Naive thymus-derived CD8-positive, alpha-beta T cell (primary cell): ENCODE measurements at regions not wholly inside any gene's neighbourhood (a gene's known extent, or its start where the extent isn't known, plus 50 kb on each side); places are given as distances from the start of the nearest gene placed in this dataset.

Source experiments
- ATAC-seq, 2 donors: fragments of 150-1000 bp; cut with Tn5 transposase in 1 of 2; sonication (Bioruptor Pico), chemical (Tn5 transposase) in 1 of 2; 1 replicate in 1 of 2; 2 replicates in 1 of 2; pipeline ENCODE4 v1.10.0; 2021; ENCODE audit warnings: mild to moderate bottlenecking in 2 of 2, moderate library complexity in 2 of 2
- POLR2A ChIA-PET: fragments of 350-600 bp; sonication (Branson Sonifier 250); formaldehyde crosslinking; loops from one replicate; lab custom pipeline; 2021; ENCODE audit warnings: antibody characterized with exemption; lab: Charles Lee
- DNase-seq, 10 donors: peaks; one replicate each; pipeline versions ENCODE4 v3.0.0 to v3.0.0-alpha.2; 2020 to 2022
- H3K27ac Mint-ChIP-seq, 10 donors: one replicate each; pipeline ENCODE4 v1.8.0; 2020 to 2022; ENCODE audit warnings: mild to moderate bottlenecking in 10 of 10, mixed read lengths in 10 of 10, moderate library complexity in 4 of 10, inconsistent platforms in 1 of 10
- H3K27me3 Mint-ChIP-seq, 5 donors: one replicate each; pipeline ENCODE4 v1.8.0; 2021 to 2022; ENCODE audit warnings: mixed read lengths in 5 of 5
- H3K36me3 Mint-ChIP-seq, 3 donors: one replicate each; pipeline ENCODE4 v1.8.0; 2020 to 2022; ENCODE audit warnings: mixed read lengths in 3 of 3, mild to moderate bottlenecking in 2 of 3, inconsistent platforms in 1 of 3
- H3K4me1 Mint-ChIP-seq, 4 donors: one replicate each; pipeline ENCODE4 v1.8.0; 2021 to 2022; ENCODE audit warnings: mixed read lengths in 4 of 4
- H3K4me3 Mint-ChIP-seq, 10 donors: one replicate each; pipeline ENCODE4 v1.8.0; 2020 to 2022; ENCODE audit warnings: mild to moderate bottlenecking in 10 of 10, mixed read lengths in 10 of 10, moderate library complexity in 6 of 10, inconsistent platforms in 1 of 10
- H3K9me3 Mint-ChIP-seq, 9 donors: one replicate each; pipeline ENCODE4 v1.8.0; 2020 to 2022; ENCODE audit warnings: mixed read lengths in 9 of 9, mild to moderate bottlenecking in 3 of 9, inconsistent platforms in 1 of 9, moderate library complexity in 1 of 9

DNA sequence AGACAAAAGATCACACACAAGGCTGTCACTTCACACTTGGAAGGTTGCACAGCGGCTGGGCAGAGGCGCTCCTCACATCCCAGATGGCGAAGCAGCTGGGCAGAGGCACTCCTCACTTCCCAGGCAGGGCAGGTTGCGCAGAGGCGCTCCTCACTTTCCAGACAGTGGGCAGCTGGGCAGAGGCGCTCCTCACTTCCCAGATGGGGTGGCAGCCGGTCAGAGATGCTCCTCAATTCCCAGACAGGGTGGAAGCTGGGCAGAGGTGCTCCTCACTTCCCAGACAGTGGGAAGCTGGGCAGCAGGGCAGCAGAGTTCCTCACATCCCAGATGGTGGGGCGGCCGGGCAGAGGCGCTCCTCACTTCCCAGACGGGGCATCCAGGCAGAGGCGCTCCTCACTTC, 199.2 kb downstream of the RTL9 start:
- Mint-ChIP-seq H3K27me3 (peaks cover 0 to 5% (median 0%) of the 10 kb centered on the region in 5 donors), H3K4me1 (no peaks in the 10 kb centered on the region), H3K36me3 (no peaks in the 10 kb centered on the region), H3K4me3 (no peak overlapping the region), H3K9me3 (peaks cover 0 to 16% (median 6%) of the 10 kb centered on the region in 9 donors), H3K27ac (no peak overlapping the region)
- no peak for DNase-seq
- ATAC-seq = no peak
- POLR2A ChIA-PET = no interaction called here

DNA sequence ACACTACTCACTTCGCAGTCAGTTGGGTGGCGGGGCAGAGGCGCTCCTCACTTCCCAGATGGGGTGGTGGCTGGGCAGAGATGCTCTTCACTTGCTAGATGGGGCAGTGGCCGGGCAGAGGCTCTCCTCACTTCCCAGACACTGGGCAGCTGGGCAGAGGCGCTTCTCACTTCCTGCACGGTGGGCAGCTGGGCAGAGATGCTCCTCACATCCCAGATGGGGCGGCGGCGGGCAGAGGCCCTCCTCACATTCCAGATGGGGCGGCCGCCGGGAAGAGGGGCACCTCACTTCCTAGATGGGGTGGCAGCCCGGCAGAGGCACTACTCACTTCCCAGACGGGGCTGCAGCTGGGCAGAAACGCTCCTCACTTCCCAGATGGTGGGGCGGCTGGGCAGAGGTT, 199.8 kb downstream of the RTL9 start:
- Mint-ChIP-seq H3K27me3 (peaks cover 0 to 5% (median 0%) of the 10 kb centered on the region in 5 donors), H3K4me1 (no peaks in the 10 kb centered on the region), H3K36me3 (no peaks in the 10 kb centered on the region), H3K4me3 (no peak overlapping the region), H3K27ac (no peak overlapping the region), H3K9me3 (peaks cover 0 to 16% (median 6%) of the 10 kb centered on the region in 9 donors)
- no peak for DNase-seq
- ATAC-seq = no peak
- POLR2A ChIA-PET = no interaction called here

DNA sequence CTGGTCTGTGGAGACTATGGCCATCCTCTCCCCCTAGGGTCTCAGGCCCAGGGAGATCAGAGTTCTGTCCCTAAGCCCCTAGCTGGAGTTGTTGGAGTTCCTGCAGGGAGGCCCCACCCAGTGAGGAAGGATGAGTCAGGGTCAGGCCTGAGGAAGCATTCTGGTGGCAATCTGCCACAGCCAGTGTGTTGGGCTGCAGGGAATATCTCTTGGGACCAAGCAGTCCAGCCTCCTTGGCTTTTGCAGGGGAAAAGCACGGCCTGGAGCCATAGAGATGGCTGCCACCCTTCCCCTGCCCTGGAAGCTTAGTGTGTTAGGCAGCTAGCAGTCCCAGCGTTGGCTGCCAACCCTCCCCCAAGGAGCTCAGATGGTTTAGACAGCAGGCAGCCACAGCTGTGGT, 202.4 kb downstream of the RTL9 start:
- no peak overlapping the region for H3K27ac Mint-ChIP-seq
- no peak for ATAC-seq
- peaks cover 0 to 5% (median 0%) of the 10 kb centered on the region in 5 donors for H3K27me3 Mint-ChIP-seq
- H3K4me3 Mint-ChIP-seq = no peak overlapping the region
- no peak for DNase-seq
- H3K9me3 Mint-ChIP-seq = peaks cover 0 to 20% (median 6%) of the 10 kb centered on the region in 9 donors
- H3K4me1 Mint-ChIP-seq = no peaks in the 10 kb centered on the region
- peaks cover 0 to 3% (median 0%) of the 10 kb centered on the region in 3 donors for H3K36me3 Mint-ChIP-seq
- POLR2A ChIA-PET = no interaction called here

DNA sequence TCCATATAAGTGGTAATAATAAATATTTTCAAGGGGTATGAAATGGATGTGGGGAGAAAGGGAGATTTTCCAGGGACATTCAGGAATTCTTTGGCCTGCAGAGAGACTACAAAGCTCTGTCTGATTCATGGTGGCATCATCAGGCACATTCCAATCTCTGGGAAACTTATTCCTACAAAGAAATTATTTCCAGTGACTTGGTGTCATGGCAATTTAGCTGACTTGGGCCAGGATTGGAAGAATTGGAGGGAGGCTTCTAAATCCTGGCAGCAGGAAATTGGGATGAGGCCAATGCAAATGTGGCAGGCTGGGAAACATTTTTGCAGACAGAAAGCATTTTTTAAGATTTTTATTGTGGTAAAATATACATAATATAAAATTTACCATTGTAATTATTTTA, 204.6 kb downstream of the RTL9 start:
- POLR2A ChIA-PET = no interaction called here
- peaks cover 0 to 3% (median 0%) of the 10 kb centered on the region in 3 donors for H3K36me3 Mint-ChIP-seq
- peaks cover 0 to 16% (median 1%) of the 10 kb centered on the region in 9 donors for H3K9me3 Mint-ChIP-seq
- H3K4me1 Mint-ChIP-seq = no peaks in the 10 kb centered on the region
- no peak for DNase-seq
- no peak overlapping the region for H3K4me3 Mint-ChIP-seq
- no peak overlapping the region for H3K27ac Mint-ChIP-seq
- peaks cover 0 to 5% (median 0%) of the 10 kb centered on the region in 5 donors for H3K27me3 Mint-ChIP-seq
- ATAC-seq = no peak

DNA sequence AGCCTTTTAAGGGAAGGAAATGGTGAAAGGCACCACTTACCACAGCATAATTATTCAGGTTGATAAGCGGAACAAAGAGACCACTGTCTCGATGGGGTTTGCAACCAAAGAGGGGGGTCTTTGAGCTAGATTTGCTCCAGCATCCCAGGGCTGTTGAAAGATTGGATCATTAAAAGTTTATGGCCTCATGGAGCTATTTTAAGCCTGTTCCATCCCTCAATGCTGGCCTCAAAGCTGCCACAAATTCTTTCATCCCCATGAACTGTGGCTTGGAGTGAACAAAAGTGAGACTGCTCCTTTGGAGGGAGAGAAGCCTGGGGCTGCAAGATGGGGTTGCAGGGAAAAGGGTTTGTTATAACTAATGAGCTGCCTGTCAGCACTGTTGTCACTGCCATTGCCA, 209.8 kb downstream of the RTL9 start:
- ATAC-seq = no peak
- DNase-seq = no peak
- Mint-ChIP-seq H3K36me3 (peaks cover 0 to 3% (median 0%) of the 10 kb centered on the region in 3 donors), H3K9me3 (peaks cover 0 to 5% (median 0%) of the 10 kb centered on the region in 9 donors), H3K27me3 (no peaks in the 10 kb centered on the region), H3K27ac (no peak overlapping the region), H3K4me3 (no peak overlapping the region), H3K4me1 (no peaks in the 10 kb centered on the region)
- POLR2A ChIA-PET = no interaction called here

DNA sequence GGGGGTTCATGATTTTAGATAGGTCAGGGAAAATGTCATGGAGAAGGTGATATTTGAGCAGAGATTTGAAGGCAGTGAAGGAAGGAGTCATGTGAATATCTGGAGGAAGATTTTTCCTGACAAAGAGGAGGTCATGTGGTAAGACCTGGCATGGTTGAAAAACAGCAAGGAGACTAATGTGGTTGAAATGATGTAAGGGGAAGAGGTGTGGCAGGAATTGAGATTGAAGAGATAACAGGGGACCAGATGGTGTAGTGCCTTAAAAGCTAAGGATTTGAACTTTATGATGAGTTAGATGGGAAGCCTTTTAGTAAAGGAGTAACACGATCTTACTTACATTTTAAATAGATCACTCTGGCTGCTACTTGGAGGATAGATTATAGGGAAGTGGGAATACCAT, 210.9 kb downstream of the RTL9 start:
- Mint-ChIP-seq H3K36me3 (peaks cover 0 to 3% (median 0%) of the 10 kb centered on the region in 3 donors), H3K27ac (no peak overlapping the region), H3K4me3 (no peak overlapping the region), H3K27me3 (no peaks in the 10 kb centered on the region), H3K9me3 (peaks cover 0 to 5% (median 0%) of the 10 kb centered on the region in 9 donors), H3K4me1 (no peaks in the 10 kb centered on the region)
- POLR2A ChIA-PET = no interaction called here
- no peak for DNase-seq
- ATAC-seq = no peak

DNA sequence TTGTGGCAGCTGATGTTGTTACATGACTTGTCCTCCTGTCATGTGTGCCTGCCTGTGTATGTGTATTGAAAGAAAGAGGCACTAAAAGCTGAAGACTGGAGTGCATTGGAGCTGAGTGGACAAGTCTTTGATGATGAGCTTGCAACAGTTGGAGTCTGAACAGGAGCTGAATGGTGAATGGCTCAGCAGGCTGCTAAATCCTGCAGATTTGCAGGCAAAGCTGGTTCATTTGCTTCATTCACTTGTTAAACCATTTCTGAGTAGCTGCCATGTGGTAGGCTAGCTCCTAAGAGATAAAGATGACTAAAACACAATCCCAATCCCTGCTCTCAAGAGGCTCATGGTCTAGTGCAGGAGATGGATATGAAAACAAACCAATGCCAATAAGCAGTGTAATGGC, 217.3 kb downstream of the CHRDL1 start:
- Mint-ChIP-seq H3K27me3 (peaks cover 0 to 8% (median 0%) of the 10 kb centered on the region in 5 donors), H3K27ac (no peak overlapping the region), H3K4me1 (no peaks in the 10 kb centered on the region), H3K36me3 (peaks cover 0 to 4% (median 0%) of the 10 kb centered on the region in 3 donors), H3K4me3 (no peak overlapping the region), H3K9me3 (peaks cover 0 to 8% (median 2%) of the 10 kb centered on the region in 9 donors)
- POLR2A ChIA-PET = no interaction called here
- DNase-seq = no peak
- no peak for ATAC-seq

DNA sequence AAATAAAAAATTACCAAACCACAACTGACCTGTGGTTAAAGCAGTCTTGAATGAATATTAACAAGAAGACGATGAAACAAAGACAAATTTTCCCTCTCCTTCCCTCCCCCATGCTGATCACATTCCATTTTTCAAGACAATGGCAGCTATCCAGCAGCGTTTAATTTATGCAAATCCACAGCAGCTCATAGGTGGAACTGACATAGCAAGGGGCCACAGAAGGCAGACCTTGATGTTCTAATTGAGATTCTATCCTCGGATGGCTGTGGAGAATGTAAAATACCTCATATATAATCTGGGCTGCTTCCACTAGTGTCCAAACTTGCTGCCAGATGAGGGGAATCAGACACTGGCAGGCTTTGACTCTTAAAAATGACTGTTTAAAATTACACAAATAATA, 211.5 kb downstream of the CHRDL1 start:
- Mint-ChIP-seq H3K27me3 (peaks cover 0 to 10% (median 0%) of the 10 kb centered on the region in 5 donors), H3K9me3 (peaks cover 0 to 10% (median 2%) of the 10 kb centered on the region in 9 donors), H3K4me1 (no peaks in the 10 kb centered on the region), H3K36me3 (peaks cover 0 to 4% (median 0%) of the 10 kb centered on the region in 3 donors), H3K27ac (no peak overlapping the region), H3K4me3 (no peak overlapping the region)
- POLR2A ChIA-PET = no interaction called here
- ATAC-seq (no peak), DNase-seq (no peak)

DNA sequence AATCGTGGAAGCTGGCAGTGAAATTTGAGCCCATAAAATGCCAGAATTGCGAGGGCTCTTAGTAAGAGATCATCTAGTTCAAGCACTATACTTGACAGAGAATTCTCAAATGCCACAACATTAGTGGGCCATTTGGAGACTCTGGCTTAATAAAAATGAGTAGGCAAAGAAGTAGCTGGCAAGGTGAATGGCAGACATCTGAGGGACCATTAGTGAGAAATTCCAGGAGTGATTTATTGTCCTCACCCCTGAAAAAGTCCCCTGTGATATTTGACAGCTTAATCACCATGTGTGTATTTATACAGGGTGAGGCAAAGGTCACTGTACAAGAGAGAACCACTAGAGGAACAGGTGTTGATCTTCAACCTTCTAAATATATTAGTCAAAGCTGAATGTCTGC, 207.5 kb downstream of the CHRDL1 start:
- Mint-ChIP-seq H3K27ac (no peak overlapping the region), H3K36me3 (no peaks in the 10 kb centered on the region), H3K27me3 (peaks cover 0 to 3% (median 0%) of the 10 kb centered on the region in 5 donors), H3K4me1 (no peaks in the 10 kb centered on the region), H3K4me3 (no peak overlapping the region), H3K9me3 (peaks cover 0 to 3% (median 0%) of the 10 kb centered on the region in 9 donors)
- POLR2A ChIA-PET = no interaction called here
- ATAC-seq (no peak), DNase-seq (no peak)

DNA sequence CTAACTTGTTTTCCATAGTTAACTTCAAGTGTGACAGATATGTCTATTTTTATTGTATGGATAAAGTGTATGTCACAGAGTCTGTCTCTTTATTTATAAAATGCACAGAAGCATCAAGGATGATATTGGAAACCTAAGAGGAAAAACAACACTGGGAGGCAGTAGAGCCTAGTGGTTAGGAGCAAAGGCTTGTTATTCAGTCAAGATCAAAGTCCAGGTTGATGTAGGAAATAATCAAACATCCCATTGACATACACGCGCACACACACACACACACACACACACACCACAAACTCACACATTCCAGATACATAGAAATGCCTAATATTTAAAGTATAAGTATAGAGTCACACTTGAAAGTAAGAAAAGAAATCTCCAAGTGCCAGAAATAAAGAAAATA, 206.8 kb downstream of the CHRDL1 start:
- Mint-ChIP-seq H3K27me3 (no peaks in the 10 kb centered on the region), H3K4me3 (no peak overlapping the region), H3K4me1 (no peaks in the 10 kb centered on the region), H3K9me3 (peaks cover 0 to 2% (median 0%) of the 10 kb centered on the region in 9 donors), H3K36me3 (no peaks in the 10 kb centered on the region), H3K27ac (no peak overlapping the region)
- ATAC-seq = no peak
- no peak for DNase-seq
- POLR2A ChIA-PET = no interaction called here

DNA sequence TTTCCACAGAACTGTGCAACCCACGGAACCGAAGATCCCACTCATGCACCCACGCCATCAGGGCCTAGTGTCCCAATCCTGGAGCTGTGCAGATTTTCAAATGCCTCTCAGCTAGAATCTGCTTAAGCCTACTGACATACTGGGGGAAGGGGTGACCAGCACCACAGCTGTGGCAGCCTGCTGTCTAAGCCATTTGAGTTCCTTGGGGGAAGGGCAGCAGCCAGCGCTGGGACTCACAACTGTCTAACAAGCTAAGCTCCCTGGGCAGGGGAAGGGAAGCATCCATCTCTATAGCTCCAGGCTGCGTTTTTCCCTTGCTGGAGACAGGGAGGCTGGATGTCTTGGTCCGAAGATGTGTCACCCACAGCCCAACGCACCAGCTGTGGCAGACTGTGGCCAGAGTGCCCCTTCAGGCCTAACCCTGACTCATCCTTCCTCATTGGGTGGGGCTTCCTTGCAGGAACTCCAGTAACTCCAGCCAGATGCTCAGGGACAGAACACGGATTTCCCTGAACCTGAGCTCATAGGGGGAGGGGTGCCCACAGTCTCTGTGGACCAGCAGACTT, 194.8 kb downstream of the CHRDL1 start:
- H3K36me3 Mint-ChIP-seq = peaks cover 0 to 13% (median 0%) of the 10 kb centered on the region in 3 donors
- H3K27ac Mint-ChIP-seq = no peak overlapping the region
- H3K4me1 Mint-ChIP-seq = no peaks in the 10 kb centered on the region
- POLR2A ChIA-PET = no interaction called here
- no peak overlapping the region for H3K4me3 Mint-ChIP-seq
- no peak for ATAC-seq
- H3K9me3 Mint-ChIP-seq = peaks cover 0 to 24% (median 8%) of the 10 kb centered on the region in 9 donors
- DNase-seq = no peak
- peaks cover 0 to 8% (median 0%) of the 10 kb centered on the region in 5 donors for H3K27me3 Mint-ChIP-seq

DNA sequence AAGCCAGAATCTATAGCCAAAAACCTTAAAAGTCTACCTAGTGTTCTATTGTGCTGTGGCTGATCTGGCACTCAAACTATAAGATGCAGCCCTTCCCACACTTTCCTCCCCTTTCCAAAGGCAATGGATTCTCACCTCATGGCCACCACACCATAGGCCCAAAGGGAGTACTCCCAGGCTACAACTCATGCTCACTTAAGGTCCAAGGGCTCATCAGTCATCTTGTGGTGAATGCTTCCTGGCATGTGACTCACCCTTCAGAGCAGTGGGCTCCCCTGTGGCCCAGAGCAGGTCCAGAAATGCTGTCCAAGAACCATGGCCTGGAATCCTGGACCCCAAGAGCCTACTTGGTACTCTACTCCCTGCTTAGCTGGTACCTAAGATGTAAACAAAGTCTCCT, 181.0 kb downstream of the CHRDL1 start:
- POLR2A ChIA-PET = no interaction called here
- ATAC-seq (no peak), DNase-seq (no peak)
- Mint-ChIP-seq H3K27ac (no peak overlapping the region), H3K27me3 (peaks cover 0 to 3% (median 0%) of the 10 kb centered on the region in 5 donors), H3K9me3 (peaks cover 0 to 21% (median 0%) of the 10 kb centered on the region in 9 donors), H3K4me1 (no peaks in the 10 kb centered on the region), H3K4me3 (no peak overlapping the region), H3K36me3 (no peaks in the 10 kb centered on the region)
